ENCODE measurements at regions not wholly inside any gene's neighbourhood (a gene's known extent, or its start where the extent isn't known, plus 50 kb on each side); places are given as distances from the start of the nearest gene placed in this dataset.

DNA sequence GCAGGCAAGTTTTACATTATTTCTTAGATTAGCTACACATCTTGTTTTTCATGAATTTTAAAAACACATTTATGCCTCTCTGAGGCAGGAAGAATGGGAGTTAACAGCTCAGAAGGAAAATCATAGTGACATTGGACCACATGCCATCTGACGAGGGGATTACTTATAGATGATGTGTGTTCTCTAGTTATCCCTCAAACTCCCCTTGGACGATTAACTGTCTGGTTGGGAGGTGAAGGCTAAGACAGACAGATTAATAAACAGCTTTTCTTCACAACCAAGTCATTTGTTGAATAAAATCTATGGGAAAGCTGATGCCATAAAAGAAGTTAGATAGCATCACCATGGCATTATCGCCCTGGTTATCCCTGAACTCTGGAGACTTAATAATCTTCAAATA lies 80.0 kb upstream of the PREP start:
- TF ChIP-seq CTCF (IDR thresholded peaks at IDR 0.05; ENCODE audit: control insufficient read depth, insufficient read depth, low read depth, low read length, missing control alignments) = no peak
- no peak for DNase-seq (ENCODE audit: low read depth)
- H3K4me3 ChIP-seq (ENCODE audit: control insufficient read depth, low read depth, low read length) = no peak overlapping the region

- DNase-seq (ENCODE audit: low read depth) = peak; percentile 35
- no peak overlapping the region for H3K4me3 ChIP-seq (ENCODE audit: control insufficient read depth, low read depth, low read length)
- no peak for TF ChIP-seq CTCF (IDR thresholded peaks at IDR 0.05; ENCODE audit: control insufficient read depth, insufficient read depth, low read depth, low read length, missing control alignments)
Observed at GRCh38 chr6:105482227-105482844, 79.5 kb upstream of the PREP start.

DNA sequence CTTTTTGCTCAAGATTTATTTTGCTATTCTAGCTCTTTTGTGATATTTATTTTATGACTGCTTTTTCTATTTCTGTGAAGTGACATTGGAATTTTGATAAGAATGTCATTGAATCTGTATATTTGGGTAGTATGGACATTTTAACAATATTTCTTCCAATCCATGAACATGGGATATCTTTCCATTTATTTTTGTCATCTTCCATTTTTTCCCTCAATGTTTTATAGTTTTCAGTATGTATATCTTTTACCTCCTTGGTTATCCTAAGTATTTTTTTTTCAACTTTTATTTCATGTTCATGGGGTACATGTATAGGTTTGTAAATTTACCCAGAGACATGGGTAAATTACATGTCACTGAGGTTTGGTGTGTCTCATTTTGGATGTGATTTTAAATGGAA lies 74.1 kb upstream of the PREP start:
- no peak overlapping the region for H3K4me3 ChIP-seq (ENCODE audit: control insufficient read depth, low read depth, low read length)
- DNase-seq (ENCODE audit: low read depth) = no peak
- TF ChIP-seq CTCF (IDR thresholded peaks at IDR 0.05; ENCODE audit: control insufficient read depth, insufficient read depth, low read depth, low read length, missing control alignments) = no peak

- H3K4me3 ChIP-seq (ENCODE audit: control insufficient read depth, low read depth, low read length) = no peak overlapping the region
- peak; percentile 53 for DNase-seq (ENCODE audit: low read depth)
- TF ChIP-seq CTCF (IDR thresholded peaks at IDR 0.05; ENCODE audit: control insufficient read depth, insufficient read depth, low read depth, low read length, missing control alignments) = no peak
Observed at GRCh38 chr6:105474234-105474633, 71.4 kb upstream of the PREP start.

GRCh38 chr6:105469946-105470345 lies 67.1 kb upstream of the PREP start:
- no peak overlapping the region for H3K4me3 ChIP-seq (ENCODE audit: control insufficient read depth, low read depth, low read length)
- no peak for DNase-seq (ENCODE audit: low read depth)
- no peak for TF ChIP-seq CTCF (IDR thresholded peaks at IDR 0.05; ENCODE audit: control insufficient read depth, insufficient read depth, low read depth, low read length, missing control alignments)

- no peak for TF ChIP-seq CTCF (IDR thresholded peaks at IDR 0.05; ENCODE audit: control insufficient read depth, insufficient read depth, low read depth, low read length, missing control alignments)
- no peak overlapping the region for H3K4me3 ChIP-seq (ENCODE audit: control insufficient read depth, low read depth, low read length)
- DNase-seq (ENCODE audit: low read depth) = no peak
Observed at GRCh38 chr6:105468850-105469249, 66.0 kb upstream of the PREP start.

DNA sequence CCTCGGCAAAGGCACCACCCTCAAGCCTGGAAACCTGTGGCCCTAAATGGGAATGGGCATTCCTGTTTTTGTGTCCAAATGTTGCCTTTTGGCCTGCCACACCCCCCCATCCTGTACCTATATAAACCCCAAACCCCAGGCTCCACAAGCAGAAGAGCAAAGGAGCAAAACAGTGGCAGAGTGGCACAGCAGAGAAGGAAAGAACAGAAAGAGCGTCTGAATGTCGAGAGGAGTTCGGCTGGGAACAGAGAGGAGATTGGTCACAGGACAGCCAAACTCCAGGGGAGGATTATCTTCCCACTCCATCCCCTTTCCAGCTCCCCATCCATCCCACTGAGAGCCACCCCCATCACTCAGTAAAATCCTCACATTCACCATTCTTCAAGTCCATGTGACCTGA lies 58.0 kb upstream of the PREP start:
- no peak overlapping the region for H3K4me3 ChIP-seq (ENCODE audit: control insufficient read depth, low read depth, low read length)
- TF ChIP-seq CTCF (IDR thresholded peaks at IDR 0.05; ENCODE audit: control insufficient read depth, insufficient read depth, low read depth, low read length, missing control alignments) = no peak
- DNase-seq (ENCODE audit: low read depth) = no peak

Measured in AG09309 (cell line).